Mucosa of stomach (tissue), 1 donor: ENCODE measurements at regions not wholly inside any gene's neighbourhood (a gene's known extent, or its start where the extent isn't known, plus 50 kb on each side); places are given as distances from the start of the nearest gene placed in this dataset.

Source experiments
- H3K27me3 ChIP-seq: one replicate; pipeline ENCODE4 v1.7.0; 2013; ENCODE audit warnings: mild to moderate bottlenecking, low read length; ENCODE audit not compliant: control insufficient read depth, insufficient read depth
- H3K36me3 ChIP-seq: one replicate; pipeline ENCODE4 v1.7.0; 2013; ENCODE audit warnings: low read length; ENCODE audit not compliant: control insufficient read depth, insufficient read depth
- H3K4me1 ChIP-seq: one replicate; pipeline ENCODE4 v1.7.0; 2013; ENCODE audit warnings: mild to moderate bottlenecking, low read length; ENCODE audit not compliant: control insufficient read depth, insufficient read depth
- H3K4me3 ChIP-seq: one replicate; pipeline ENCODE4 v1.7.0; 2013; ENCODE audit warnings: low read length
- H3K9ac ChIP-seq: one replicate; pipeline ENCODE4 v1.7.0; 2013; ENCODE audit warnings: mild to moderate bottlenecking, low read length, moderate library complexity
- H3K9me3 ChIP-seq: one replicate; pipeline ENCODE4 v1.7.0; 2013; ENCODE audit warnings: mild to moderate bottlenecking, low read length, moderate library complexity; ENCODE audit not compliant: control insufficient read depth
- donor health status: Pancreatic carcinoma.

- H3K27me3 ChIP-seq: no peaks in the 10 kb centered on the region
These were observed 329.4 kb upstream of the TBX3 start for GRCh38 chr12:115013236-115013981.

GRCh38 chr12:115012861-115013235, 328.9 kb upstream of the TBX3 start:
- Histone ChIP-seq H3K4me1 (no peaks in the 10 kb centered on the region), H3K27me3 (no peaks in the 10 kb centered on the region), H3K9me3 (no peaks in the 10 kb centered on the region), H3K9ac (no peak overlapping the region), H3K36me3 (no peaks in the 10 kb centered on the region), H3K4me3 (no peak overlapping the region)

More at GRCh38 chr12:115013236-115013981, 329.4 kb upstream of the TBX3 start:
- H3K36me3 ChIP-seq: no peaks in the 10 kb centered on the region
- no peak overlapping the region for H3K4me3 ChIP-seq
- no peaks in the 10 kb centered on the region for H3K9me3 ChIP-seq
- no peaks in the 10 kb centered on the region for H3K4me1 ChIP-seq
- no peak overlapping the region for H3K9ac ChIP-seq

- H3K4me3 ChIP-seq: no peak overlapping the region
- no peaks in the 10 kb centered on the region for H3K4me1 ChIP-seq
- H3K9me3 ChIP-seq: no peaks in the 10 kb centered on the region
- H3K36me3 ChIP-seq: no peaks in the 10 kb centered on the region
- no peaks in the 10 kb centered on the region for H3K27me3 ChIP-seq
- H3K9ac ChIP-seq: no peak overlapping the region
These were observed 327.7 kb upstream of the TBX3 start for GRCh38 chr12:115011703-115012102.

- Histone ChIP-seq H3K36me3 (no peaks in the 10 kb centered on the region), H3K4me3 (no peak overlapping the region), H3K4me1 (no peaks in the 10 kb centered on the region), H3K9ac (no peak overlapping the region), H3K27me3 (no peaks in the 10 kb centered on the region), H3K9me3 (no peaks in the 10 kb centered on the region)
These were observed 326.5 kb upstream of the TBX3 start for GRCh38 chr12:115010324-115010995.

GRCh38 chr12:115008929-115009328, 325.0 kb upstream of the TBX3 start:
- Histone ChIP-seq H3K4me1 (peaks cover 4% of the 10 kb centered on the region), H3K4me3 (no peak overlapping the region), H3K9me3 (no peaks in the 10 kb centered on the region), H3K36me3 (no peaks in the 10 kb centered on the region), H3K9ac (no peak overlapping the region), H3K27me3 (no peaks in the 10 kb centered on the region)

- Histone ChIP-seq H3K4me1 (peaks cover 15% of the 10 kb centered on the region), H3K4me3 (no peak overlapping the region), H3K9me3 (no peaks in the 10 kb centered on the region)
These were observed 320.6 kb upstream of the TBX3 start for GRCh38 chr12:115004470-115005146.

GRCh38 chr12:115002434-115002833, 318.5 kb upstream of the TBX3 start:
- no peak overlapping the region for H3K4me3 ChIP-seq
- H3K27me3 ChIP-seq: peaks cover 4% of the 10 kb centered on the region
- H3K9ac ChIP-seq: no peak overlapping the region
- no peaks in the 10 kb centered on the region for H3K9me3 ChIP-seq
- no peaks in the 10 kb centered on the region for H3K36me3 ChIP-seq
- peaks cover 15% of the 10 kb centered on the region for H3K4me1 ChIP-seq

More at GRCh38 chr12:115004470-115005146, 320.6 kb upstream of the TBX3 start:
- H3K27me3 ChIP-seq: no peaks in the 10 kb centered on the region
- no peak overlapping the region for H3K9ac ChIP-seq
- no peaks in the 10 kb centered on the region for H3K36me3 ChIP-seq

GRCh38 chr12:115001571-115002180, 317.7 kb upstream of the TBX3 start:
- Histone ChIP-seq H3K4me3 (no peak overlapping the region), H3K27me3 (peaks cover 6% of the 10 kb centered on the region), H3K9me3 (no peaks in the 10 kb centered on the region), H3K9ac (no peak overlapping the region), H3K4me1 (peaks cover 15% of the 10 kb centered on the region), H3K36me3 (no peaks in the 10 kb centered on the region)

GRCh38 chr12:115000038-115000437, 316.1 kb upstream of the TBX3 start:
- Histone ChIP-seq H3K4me3 (no peak overlapping the region), H3K9ac (no peak overlapping the region), H3K36me3 (no peaks in the 10 kb centered on the region), H3K4me1 (peaks cover 15% of the 10 kb centered on the region), H3K27me3 (peaks cover 9% of the 10 kb centered on the region), H3K9me3 (no peaks in the 10 kb centered on the region)

- H3K9ac ChIP-seq: no peak overlapping the region
- H3K27me3 ChIP-seq: peaks cover 9% of the 10 kb centered on the region
- H3K9me3 ChIP-seq: no peaks in the 10 kb centered on the region
- H3K36me3 ChIP-seq: no peaks in the 10 kb centered on the region
- peaks cover 11% of the 10 kb centered on the region for H3K4me1 ChIP-seq
- no peak overlapping the region for H3K4me3 ChIP-seq
These were observed 314.8 kb upstream of the TBX3 start for GRCh38 chr12:114998750-114999128.

GRCh38 chr12:114998118-114998749, 314.3 kb upstream of the TBX3 start:
- peaks cover 11% of the 10 kb centered on the region for H3K4me1 ChIP-seq
- H3K9me3 ChIP-seq: no peaks in the 10 kb centered on the region
- H3K9ac ChIP-seq: no peak overlapping the region
- no peaks in the 10 kb centered on the region for H3K36me3 ChIP-seq
- peaks cover 9% of the 10 kb centered on the region for H3K27me3 ChIP-seq
- no peak overlapping the region for H3K4me3 ChIP-seq
